Adrenal gland (tissue), 9 donors: ENCODE measurements at regions not wholly inside any gene's neighbourhood (a gene's known extent, or its start where the extent isn't known, plus 50 kb on each side); places are given as distances from the start of the nearest gene placed in this dataset.

Experiments
- DNase-seq, 7 donors: peaks; one replicate each; pipeline ENCODE4 v3.0.0-alpha.2; 2019 to 2020
- H3K27ac ChIP-seq, 5 donors: fragments of 200-600 bp; sonication (generic) in 4 of 5; 1 replicate in 3 of 5; 2 replicates in 2 of 5; pipeline versions ENCODE4 v1.5.1 to v1.8.0; 2016 to 2020; ENCODE audit warnings: mild to moderate bottlenecking in 1 of 5
- H3K27me3 ChIP-seq: fragments of 200-600 bp; 2 replicates; pipeline ENCODE4 v1.8.0; 2021
- H3K36me3 ChIP-seq, 2 donors: fragments of 200-600 bp; replicated peaks in 1 of 2; 1 replicate in 1 of 2; 2 replicates in 1 of 2; pipeline versions ENCODE4 v1.5.1 to v1.8.0; 2018 to 2022
- H3K4me1 ChIP-seq, 2 donors: fragments of 200-600 bp; replicated peaks in 1 of 2; 1 replicate in 1 of 2; 2 replicates in 1 of 2; pipeline versions ENCODE4 v1.5.1 to v1.8.0; 2018 to 2021
- H3K4me3 ChIP-seq, 4 donors: fragments of 200-600 bp; sonication (generic) in 3 of 4; one replicate each; pipeline ENCODE4 v1.5.1; 2016 to 2018
- H3K9me3 ChIP-seq, 3 donors: fragments of 200-600 bp; sonication (generic) in 1 of 3; replicated peaks in 1 of 3; 1 replicate in 2 of 3; 2 replicates in 1 of 3; pipeline versions ENCODE4 v1.5.1 to v1.8.0; 2016 to 2021
- CTCF ChIP-seq, 6 experiments: fragments of 450-650 bp in 4 of 6; fragments of 200-600 bp in 2 of 6; sonication (generic) in 1 of 6; IDR thresholded peaks; 1 replicate in 5 of 6; 2 replicates in 1 of 6; pipeline versions ENCODE4 v1.5.1 to v1.8.0; 2016 to 2021; ENCODE audit warnings: antibody characterized with exemption in 6 of 6, mild to moderate bottlenecking in 2 of 6, moderate library complexity in 1 of 6
- POLR2A ChIP-seq, 2 donors: fragments of 450-650 bp; IDR thresholded peaks; one replicate each; pipeline ENCODE4 v1.6.1; 2017; ENCODE audit warnings: antibody characterized with exemption in 2 of 2, mild to moderate bottlenecking in 2 of 2, moderate library complexity in 1 of 2
- WGBS, 4 donors: extraction: QIAGEN DNeasy Blood & Tissue Kit in 2 of 4; methylation state at CpG; one replicate each; pipeline versions ENCODE4 v1.1.5 to v1.1.7; 2013 to 2017; 5-methylcytosine and 5-hydroxymethylcytosine counted together
- intact Hi-C, 2 donors: fragments of 100-400 bp; cut with DNase I; formaldehyde crosslinking; loops; one replicate each; pipeline versions ENCODE4 v1.14.1 to v1.15.0; 2022 to 2023
- donor health status: healthy with polysubstance abuse.
- donor health status: Bipolar disorder and iron deficiency.
- donor health status: DM: yes; HTN: yes; CAD: no.
- donor health status: DM: no; HTN: no; CAD: no.
- donor health status: DM: no; HTN: no; CAD: no.

GRCh38 chr5:38768412-38769211, 77.2 kb upstream of the OSMR start:
- Histone ChIP-seq H3K9me3 (no peaks in the 10 kb centered on the region), H3K27me3 (no peaks in the 10 kb centered on the region), H3K36me3 (no peaks in the 10 kb centered on the region), H3K4me1 (no peaks in the 10 kb centered on the region), H3K4me3 (no peak overlapping the region), H3K27ac (peak overlapping the region in 1 of 5 donors; percentile 33)
- TF ChIP-seq POLR2A (IDR thresholded peaks at IDR 0.05) = no peak
- no peak for TF ChIP-seq CTCF (IDR thresholded peaks at IDR 0.05)
- 54 to 57% (median 55%) methylated on average over 9 of the region's 9 CpGs for WGBS, 4 donors
- intact Hi-C loops = no loop called here
- DNase-seq = no peak

GRCh38 chr5:38772471-38772870, 73.3 kb upstream of the OSMR start:
- Histone ChIP-seq H3K27me3 (no peaks in the 10 kb centered on the region), H3K4me3 (no peak overlapping the region), H3K27ac (no peak overlapping the region), H3K36me3 (no peaks in the 10 kb centered on the region), H3K9me3 (no peaks in the 10 kb centered on the region), H3K4me1 (no peaks in the 10 kb centered on the region)
- DNase-seq = no peak
- intact Hi-C loops = no loop called here
- WGBS, 4 donors = 86 to 96% (median 92%) methylated on average over 4 of the region's 4 CpGs
- no peak for TF ChIP-seq POLR2A (IDR thresholded peaks at IDR 0.05)
- TF ChIP-seq CTCF (IDR thresholded peaks at IDR 0.05) = no peak

- TF ChIP-seq CTCF (IDR thresholded peaks at IDR 0.05) (no peak), POLR2A (IDR thresholded peaks at IDR 0.05) (no peak)
- Histone ChIP-seq H3K4me1 (no peaks in the 10 kb centered on the region), H3K4me3 (no peak overlapping the region), H3K9me3 (no peaks in the 10 kb centered on the region), H3K36me3 (no peaks in the 10 kb centered on the region), H3K27ac (peak overlapping the region in 1 of 5 donors; percentile 18), H3K27me3 (no peaks in the 10 kb centered on the region)
- intact Hi-C loops = no loop called here
- no peak for DNase-seq
- WGBS, 4 donors = 84 to 90% (median 87%) methylated on average over 5 of the region's 5 CpGs
Measured at GRCh38 chr5:38775218-38775840, 70.5 kb upstream of the OSMR start.

GRCh38 chr5:38776149-38776896, 69.5 kb upstream of the OSMR start:
- Histone ChIP-seq H3K4me1 (no peaks in the 10 kb centered on the region), H3K27ac (peak overlapping the region in 1 of 5 donors; percentile 18), H3K9me3 (no peaks in the 10 kb centered on the region), H3K36me3 (no peaks in the 10 kb centered on the region), H3K27me3 (no peaks in the 10 kb centered on the region), H3K4me3 (no peak overlapping the region)
- DNase-seq = no peak
- TF ChIP-seq POLR2A (IDR thresholded peaks at IDR 0.05) (no peak), CTCF (IDR thresholded peaks at IDR 0.05) (no peak)
- WGBS, 4 donors = 61 to 68% (median 64%) methylated on average over 6 of the region's 6 CpGs
- intact Hi-C loops = no loop called here
